ENCODE measurements at regions not wholly inside any gene's neighbourhood (a gene's known extent, or its start where the extent isn't known, plus 50 kb on each side); places are given as distances from the start of the nearest gene placed in this dataset.

GRCh38 chr12:19003987-19004619, 125.4 kb upstream of the PLEKHA5 start:
- TF ChIP-seq CTCF (IDR thresholded peaks at IDR 0.05) (no peak), POLR2A (IDR thresholded peaks at IDR 0.05) (no peak), EP300 (IDR thresholded peaks at IDR 0.05) (no peak), POLR2AphosphoS5 (IDR thresholded peaks at IDR 0.05) (no peak)

Measured in sigmoid colon (tissue), 4 donors.